PC-3 (cell line): ENCODE measurements at regions not wholly inside any gene's neighbourhood (a gene's known extent, or its start where the extent isn't known, plus 50 kb on each side); places are given as distances from the start of the nearest gene placed in this dataset.

Experiments used
- ATAC-seq: fragments of 200-7000 bp; cut with Tn5 transposase; 2 replicates; pipeline ENCODE4 v1.9.1; 2020; ENCODE audit warnings: mild to moderate bottlenecking, moderate library complexity
- BruUV-seq: library from RNA; stranded (reverse); fragments of 400-500 nt; replicated peaks from 2 replicates; lab custom pipeline; 2021; lab: Mats Ljungman, UMichigan
- CTCF ChIA-PET: fragments of 300-600 bp; sonication (Branson Sonifier 250); formaldehyde crosslinking; loops from one replicate; lab custom pipeline; 2022; ENCODE audit warnings: antibody characterized with exemption; lab: Charles Lee
- POLR2A ChIA-PET: fragments of 300-600 bp; sonication (Branson Sonifier 250); formaldehyde crosslinking; loops from one replicate; lab custom pipeline; 2022; ENCODE audit warnings: antibody characterized with exemption; ENCODE audit not compliant: unreplicated experiment; lab: Charles Lee
- DNase-seq: peaks from one replicate; pipeline ENCODE4 v3.0.0-alpha.2; 2015
- H2AFZ ChIP-seq: fragments of 300-600 bp; sonication (generic); 2 replicates; pipeline ENCODE4 v1.6.0; 2016; ENCODE audit warnings: antibody characterized with exemption, low read length
- H3F3A ChIP-seq: fragments of 300-600 bp; sonication (generic); one replicate; pipeline ENCODE4 v1.6.0; 2017; ENCODE audit warnings: antibody characterized with exemption, low read length, control low read depth, mild to moderate bottlenecking; ENCODE audit not compliant: unreplicated experiment
- H3K27ac ChIP-seq: fragments of 300-600 bp; sonication (generic); 2 replicates; pipeline ENCODE4 v1.5.1; 2016; ENCODE audit warnings: mild to moderate bottlenecking, low read length
- H3K27me3 ChIP-seq: fragments of 300-600 bp; sonication (generic); 2 replicates; pipeline ENCODE4 v1.6.1; 2016; ENCODE audit warnings: low read length, mixed read lengths
- H3K36me3 ChIP-seq: fragments of 300-600 bp; sonication (generic); 2 replicates; pipeline ENCODE4 v1.6.1; 2016; ENCODE audit warnings: low read depth, mixed run types, low read length, mixed read lengths
- H3K4me1 ChIP-seq: fragments of 300-600 bp; sonication (generic); 2 replicates; pipeline ENCODE4 v1.5.1; 2016; ENCODE audit warnings: low read length; ENCODE audit not compliant: insufficient read depth
- H3K4me2 ChIP-seq: fragments of 300-600 bp; sonication (generic); 2 replicates; pipeline ENCODE4 v1.6.0; 2016; ENCODE audit warnings: low read length
- H3K4me3 ChIP-seq: fragments of 300-600 bp; sonication (generic); 2 replicates; pipeline ENCODE4 v1.5.1; 2016; ENCODE audit warnings: mild to moderate bottlenecking, low read length, mixed read lengths
- H3K79me2 ChIP-seq: fragments of 300-600 bp; sonication (generic); 2 replicates; pipeline ENCODE4 v1.6.1; 2017; ENCODE audit warnings: low read length, mixed read lengths
- H3K9ac ChIP-seq: fragments of 300-600 bp; sonication (generic); 2 replicates; pipeline ENCODE4 v1.6.0; 2016; ENCODE audit warnings: mild to moderate bottlenecking, low read length
- H3K9me2 ChIP-seq: fragments of 300-600 bp; sonication (generic); replicated peaks from 2 replicates; pipeline ENCODE4 v1.6.1; 2016; ENCODE audit warnings: mixed run types, low read length, mixed read lengths
- H3K9me3 ChIP-seq: fragments of 300-600 bp; sonication (generic); 2 replicates; pipeline ENCODE4 v1.6.1; 2016; ENCODE audit warnings: low read length, mixed read lengths
- H4K20me1 ChIP-seq: fragments of 300-600 bp; sonication (generic); 2 replicates; pipeline ENCODE4 v1.6.1; 2016; ENCODE audit warnings: low read length, mixed read lengths
- EZH2 ChIP-seq: fragments of 300-600 bp; sonication (generic); IDR thresholded peaks from one replicate; pipeline ENCODE4 v1.6.1; 2017; ENCODE audit warnings: antibody characterized with exemption, mild to moderate bottlenecking, low read length; ENCODE audit not compliant: unreplicated experiment
- EZH2phosphoT487 ChIP-seq: fragments of 300-600 bp; sonication (generic); IDR thresholded peaks from 2 replicates; pipeline ENCODE4 v1.6.1; 2018; ENCODE audit warnings: mild to moderate bottlenecking, antibody characterized with exemption, low read length, borderline replicate concordance
- intact Hi-C: fragments of 100-400 bp; cut with micrococcal nuclease; formaldehyde crosslinking; loops from 2 replicates; pipeline ENCODE4 v1.9.0; 2023
- TF ChIP-seq, protein P1 (sequence below): fragments of 300-600 bp; sonication (generic); conservative IDR thresholded peaks from 2 replicates; pipeline ENCODE4 v1.5.1; 2017; ENCODE audit warnings: antibody characterized with exemption, low read depth, mild to moderate bottlenecking, low read length

DNA sequence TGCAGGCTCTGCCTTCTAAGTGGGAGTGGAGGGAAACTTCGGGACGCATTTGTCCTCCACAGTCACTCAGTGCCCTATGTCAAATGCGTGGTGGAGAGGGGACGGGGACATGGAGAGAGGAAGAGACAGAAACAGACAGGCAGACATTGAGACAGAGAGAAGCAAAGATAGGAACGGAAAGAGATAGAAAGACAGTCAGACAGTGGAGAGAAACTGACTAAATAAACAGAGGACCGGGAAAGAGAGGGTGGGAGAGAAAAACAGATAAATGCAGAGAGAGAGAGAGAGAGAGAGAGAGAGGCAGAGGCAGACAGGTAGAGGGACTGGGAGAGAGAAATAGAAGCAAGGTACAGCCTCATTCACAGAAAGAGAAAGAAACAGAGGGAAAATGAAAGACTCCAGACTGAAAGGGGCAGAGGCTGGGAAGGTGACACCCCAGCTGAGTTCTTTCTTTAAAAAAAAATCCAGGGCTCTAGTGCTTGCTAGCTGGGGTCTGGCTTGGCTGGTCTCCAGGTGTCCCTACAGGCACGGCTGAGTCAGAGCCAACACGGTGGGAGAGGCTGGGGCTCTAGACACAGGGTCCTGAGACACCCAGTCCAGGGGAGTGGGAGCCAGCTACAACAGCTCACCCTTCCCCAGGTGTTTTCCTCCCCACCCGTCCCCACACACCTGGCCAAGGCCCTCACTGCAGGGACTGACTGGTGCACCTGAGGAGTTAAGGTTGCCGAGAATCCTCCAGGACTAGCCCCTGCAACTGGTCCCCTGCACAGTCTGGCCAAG is 506.1 kb upstream of the PROK2 start:
- H3K36me3 ChIP-seq, result no peaks in the 10 kb centered on the region
- peaks cover 59% of the 10 kb centered on the region for H3K27me3 ChIP-seq
- no peak overlapping the region for H3K4me2 ChIP-seq
- intact Hi-C loops, result no loop called here
- H3K9ac ChIP-seq, result no peak overlapping the region
- H4K20me1 ChIP-seq, result no peaks in the 10 kb centered on the region
- no peaks in the 10 kb centered on the region for H3K9me3 ChIP-seq
- DNase-seq (no peak), ATAC-seq (no peak)
- no peak overlapping the region for H2AFZ ChIP-seq
- no peak overlapping the region for H3K27ac ChIP-seq
- no peak for TF ChIP-seq EZH2
- TF ChIP-seq, protein P1, sequence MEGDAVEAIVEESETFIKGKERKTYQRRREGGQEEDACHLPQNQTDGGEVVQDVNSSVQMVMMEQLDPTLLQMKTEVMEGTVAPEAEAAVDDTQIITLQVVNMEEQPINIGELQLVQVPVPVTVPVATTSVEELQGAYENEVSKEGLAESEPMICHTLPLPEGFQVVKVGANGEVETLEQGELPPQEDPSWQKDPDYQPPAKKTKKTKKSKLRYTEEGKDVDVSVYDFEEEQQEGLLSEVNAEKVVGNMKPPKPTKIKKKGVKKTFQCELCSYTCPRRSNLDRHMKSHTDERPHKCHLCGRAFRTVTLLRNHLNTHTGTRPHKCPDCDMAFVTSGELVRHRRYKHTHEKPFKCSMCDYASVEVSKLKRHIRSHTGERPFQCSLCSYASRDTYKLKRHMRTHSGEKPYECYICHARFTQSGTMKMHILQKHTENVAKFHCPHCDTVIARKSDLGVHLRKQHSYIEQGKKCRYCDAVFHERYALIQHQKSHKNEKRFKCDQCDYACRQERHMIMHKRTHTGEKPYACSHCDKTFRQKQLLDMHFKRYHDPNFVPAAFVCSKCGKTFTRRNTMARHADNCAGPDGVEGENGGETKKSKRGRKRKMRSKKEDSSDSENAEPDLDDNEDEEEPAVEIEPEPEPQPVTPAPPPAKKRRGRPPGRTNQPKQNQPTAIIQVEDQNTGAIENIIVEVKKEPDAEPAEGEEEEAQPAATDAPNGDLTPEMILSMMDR, result no peak
- TF ChIP-seq EZH2phosphoT487, result no peak
- CTCF ChIA-PET, result no interaction called here
- no peaks in the 10 kb centered on the region for H3K4me1 ChIP-seq
- no peaks in the 10 kb centered on the region for H3K9me2 ChIP-seq
- POLR2A ChIA-PET, result no interaction called here
- H3K79me2 ChIP-seq, result no peaks in the 10 kb centered on the region
- H3F3A ChIP-seq, result no peaks in the 10 kb centered on the region
- BruUV-seq, result no TSS peak
- H3K4me3 ChIP-seq, result no peak overlapping the region

DNA sequence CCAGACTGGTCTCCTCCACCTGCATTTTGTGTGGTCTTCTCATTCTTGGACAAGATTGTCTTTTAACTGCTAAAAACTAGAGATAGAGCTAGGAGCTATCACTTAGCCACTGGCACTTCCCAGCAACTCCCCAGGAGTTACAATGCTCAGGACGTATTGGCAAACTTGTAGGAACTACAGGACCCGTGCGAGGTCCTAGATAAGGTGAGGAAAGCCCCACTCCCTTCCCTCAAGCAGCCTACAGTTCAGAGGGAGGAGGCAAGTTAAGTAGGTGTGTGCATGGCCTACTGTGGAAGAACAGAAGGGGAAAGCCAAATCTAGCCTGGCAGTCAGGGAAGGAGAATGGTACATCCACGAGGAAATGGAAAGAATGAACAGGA is 504.7 kb upstream of the PROK2 start:
- Histone ChIP-seq H3K27me3 (peaks cover 73% of the 10 kb centered on the region), H3K9ac (no peak overlapping the region), H3F3A (no peaks in the 10 kb centered on the region), H4K20me1 (no peaks in the 10 kb centered on the region), H3K4me1 (no peaks in the 10 kb centered on the region), H3K9me2 (no peaks in the 10 kb centered on the region), H3K36me3 (no peaks in the 10 kb centered on the region), H3K4me2 (no peak overlapping the region), H3K9me3 (no peaks in the 10 kb centered on the region), H3K79me2 (no peaks in the 10 kb centered on the region), H3K27ac (no peak overlapping the region), H3K4me3 (no peak overlapping the region; the same call in 1 of the 2 replicates), H2AFZ (no peak overlapping the region; the same call in 1 of the 2 replicates)
- no TSS peak for BruUV-seq
- DNase-seq, result no peak
- ChIA-PET POLR2A (no interaction called here), CTCF (no interaction called here)
- intact Hi-C loops, result no loop called here
- ATAC-seq, result no peak
- TF ChIP-seq EZH2 (no peak), EZH2phosphoT487 (no peak)
- TF ChIP-seq, protein P1, result no peak
